ENCODE measurements at regions not wholly inside any gene's neighbourhood (a gene's known extent, or its start where the extent isn't known, plus 50 kb on each side); places are given as distances from the start of the nearest gene placed in this dataset.

DNA sequence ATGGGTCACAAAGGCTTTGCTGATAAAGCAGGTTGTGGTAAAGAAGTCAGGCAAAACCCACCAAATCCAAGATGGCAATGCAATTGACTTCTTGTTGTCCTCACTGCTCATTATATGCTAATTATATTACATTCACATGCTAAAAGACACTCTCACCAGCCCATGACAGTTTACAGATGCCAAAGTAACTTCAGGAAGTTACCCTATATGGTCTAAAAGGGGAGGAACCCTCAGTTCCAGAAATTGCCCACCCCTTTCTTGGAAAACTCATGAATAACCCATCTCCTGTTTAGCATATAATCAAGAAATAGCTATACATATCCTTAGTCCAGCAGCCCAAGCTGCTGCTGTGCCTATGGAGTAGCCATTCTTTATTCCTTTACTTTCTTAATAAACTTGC lies 501.1 kb downstream of the MEI4 start:
- TF ChIP-seq, protein P1, sequence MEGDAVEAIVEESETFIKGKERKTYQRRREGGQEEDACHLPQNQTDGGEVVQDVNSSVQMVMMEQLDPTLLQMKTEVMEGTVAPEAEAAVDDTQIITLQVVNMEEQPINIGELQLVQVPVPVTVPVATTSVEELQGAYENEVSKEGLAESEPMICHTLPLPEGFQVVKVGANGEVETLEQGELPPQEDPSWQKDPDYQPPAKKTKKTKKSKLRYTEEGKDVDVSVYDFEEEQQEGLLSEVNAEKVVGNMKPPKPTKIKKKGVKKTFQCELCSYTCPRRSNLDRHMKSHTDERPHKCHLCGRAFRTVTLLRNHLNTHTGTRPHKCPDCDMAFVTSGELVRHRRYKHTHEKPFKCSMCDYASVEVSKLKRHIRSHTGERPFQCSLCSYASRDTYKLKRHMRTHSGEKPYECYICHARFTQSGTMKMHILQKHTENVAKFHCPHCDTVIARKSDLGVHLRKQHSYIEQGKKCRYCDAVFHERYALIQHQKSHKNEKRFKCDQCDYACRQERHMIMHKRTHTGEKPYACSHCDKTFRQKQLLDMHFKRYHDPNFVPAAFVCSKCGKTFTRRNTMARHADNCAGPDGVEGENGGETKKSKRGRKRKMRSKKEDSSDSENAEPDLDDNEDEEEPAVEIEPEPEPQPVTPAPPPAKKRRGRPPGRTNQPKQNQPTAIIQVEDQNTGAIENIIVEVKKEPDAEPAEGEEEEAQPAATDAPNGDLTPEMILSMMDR (conservative IDR thresholded peaks at IDR 0.05 in 1 of 2, IDR thresholded peaks at IDR 0.05 in 1 of 2; ENCODE audit: low read depth in 1 of 2, low read length in 2 of 2), result no peak
- no peak for TF ChIP-seq EZH2 (IDR thresholded peaks at IDR 0.05; ENCODE audit: low read length, missing control alignments)
- Histone ChIP-seq H3K9ac (ENCODE audit: insufficient read depth, low read length) (no peak overlapping the region), H2AFZ (ENCODE audit: low read length) (no peak overlapping the region), H3K4me3 (replicated peaks in 1 of 4; ENCODE audit: control extremely low read depth in 1 of 4, insufficient read depth in 1 of 4, low read depth in 3 of 4, low read length in 4 of 4) (no peak overlapping the region), H3K79me2 (ENCODE audit: control insufficient read depth, insufficient read depth, low read length) (no peaks in the 10 kb centered on the region), H3K27me3 (ENCODE audit: control insufficient read depth, insufficient read depth, low read length) (no peaks in the 10 kb centered on the region), H3K27ac (ENCODE audit: insufficient read depth, low read length) (no peak overlapping the region), H3K4me1 (ENCODE audit: control insufficient read depth, extremely low read depth, insufficient read depth, low read length) (no peaks in the 10 kb centered on the region), H3K9me3 (ENCODE audit: control insufficient read depth, insufficient read depth, low read depth, low read length) (no peaks in the 10 kb centered on the region), H3K36me3 (ENCODE audit: control insufficient read depth, insufficient read depth, low read length) (no peaks in the 10 kb centered on the region), H3K4me2 (ENCODE audit: extremely low read depth, insufficient read depth, low read length) (no peak overlapping the region), H4K20me1 (ENCODE audit: control insufficient read depth, extremely low read depth, insufficient read depth, low read length) (no peaks in the 10 kb centered on the region)
- DNase-seq (ENCODE audit: low read depth in 2 of 2), result no peak

DNA sequence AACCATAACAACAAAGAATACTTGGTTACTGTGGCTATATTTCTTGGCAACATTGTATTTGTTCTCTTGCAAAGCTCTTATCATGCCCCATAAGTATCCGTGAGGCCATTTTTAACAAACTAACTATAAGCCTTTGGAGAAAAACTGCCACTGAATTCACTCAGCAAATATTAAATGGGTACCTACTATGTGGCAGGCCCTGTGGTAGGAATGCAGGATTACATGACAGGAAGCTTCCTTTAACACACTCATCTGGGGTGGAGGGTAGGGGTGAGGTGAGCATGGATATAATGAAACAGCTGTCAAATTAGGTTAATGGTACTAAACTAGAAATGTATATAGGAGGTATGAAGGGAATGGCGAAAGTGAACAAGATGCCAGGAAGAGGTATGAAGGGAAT lies 504.8 kb downstream of the MEI4 start:
- H3K27me3 ChIP-seq (ENCODE audit: control insufficient read depth, insufficient read depth, low read length), result no peaks in the 10 kb centered on the region
- no peaks in the 10 kb centered on the region for H3K79me2 ChIP-seq (ENCODE audit: control insufficient read depth, insufficient read depth, low read length)
- H3K4me1 ChIP-seq (ENCODE audit: control insufficient read depth, extremely low read depth, insufficient read depth, low read length), result no peaks in the 10 kb centered on the region
- no peak for TF ChIP-seq EZH2 (IDR thresholded peaks at IDR 0.05; ENCODE audit: low read length, missing control alignments)
- TF ChIP-seq, protein P1 (conservative IDR thresholded peaks at IDR 0.05 in 1 of 2, IDR thresholded peaks at IDR 0.05 in 1 of 2; ENCODE audit: low read depth in 1 of 2, low read length in 2 of 2), result no peak
- H2AFZ ChIP-seq (ENCODE audit: low read length), result no peak overlapping the region
- H3K27ac ChIP-seq (ENCODE audit: insufficient read depth, low read length), result no peak overlapping the region
- H3K9ac ChIP-seq (ENCODE audit: insufficient read depth, low read length), result no peak overlapping the region
- no peaks in the 10 kb centered on the region for H3K9me3 ChIP-seq (ENCODE audit: control insufficient read depth, insufficient read depth, low read depth, low read length)
- no peaks in the 10 kb centered on the region for H3K36me3 ChIP-seq (ENCODE audit: control insufficient read depth, insufficient read depth, low read length)
- no peak overlapping the region for H3K4me3 ChIP-seq (replicated peaks in 1 of 4; ENCODE audit: control extremely low read depth in 1 of 4, insufficient read depth in 1 of 4, low read depth in 3 of 4, low read length in 4 of 4)
- no peak for DNase-seq (ENCODE audit: low read depth in 2 of 2)
- H4K20me1 ChIP-seq (ENCODE audit: control insufficient read depth, extremely low read depth, insufficient read depth, low read length), result no peaks in the 10 kb centered on the region
- H3K4me2 ChIP-seq (ENCODE audit: extremely low read depth, insufficient read depth, low read length), result no peak overlapping the region

DNA sequence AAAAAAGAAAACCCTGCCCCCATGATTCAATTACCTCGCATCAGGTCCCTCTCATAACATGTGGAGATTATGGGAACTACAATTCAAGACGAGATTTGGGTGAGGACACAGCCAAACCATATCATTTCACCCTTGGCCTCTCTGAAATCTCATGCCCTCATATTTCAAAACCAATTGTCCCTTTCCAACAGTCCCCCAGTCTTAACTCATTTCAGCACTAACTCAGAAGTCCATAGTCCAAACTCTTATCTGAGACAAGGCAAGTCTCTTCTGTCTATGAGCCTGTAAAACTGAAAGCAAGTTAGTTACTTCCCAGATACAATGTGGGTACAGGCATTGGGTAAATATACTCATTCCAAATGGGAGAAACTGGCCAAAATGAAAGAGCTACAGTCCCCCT lies 536.1 kb downstream of the MEI4 start:
- H3K27me3 ChIP-seq (ENCODE audit: control insufficient read depth, insufficient read depth, low read length), result no peaks in the 10 kb centered on the region
- H3K79me2 ChIP-seq (ENCODE audit: control insufficient read depth, insufficient read depth, low read length), result no peaks in the 10 kb centered on the region
- TF ChIP-seq, protein P1 (conservative IDR thresholded peaks at IDR 0.05 in 1 of 2, IDR thresholded peaks at IDR 0.05 in 1 of 2; ENCODE audit: low read depth in 1 of 2, low read length in 2 of 2), result no peak
- TF ChIP-seq EZH2 (IDR thresholded peaks at IDR 0.05; ENCODE audit: low read length, missing control alignments), result no peak
- no peak overlapping the region for H3K27ac ChIP-seq (ENCODE audit: insufficient read depth, low read length)
- no peak overlapping the region for H2AFZ ChIP-seq (ENCODE audit: low read length)
- H3K36me3 ChIP-seq (ENCODE audit: control insufficient read depth, insufficient read depth, low read length), result no peaks in the 10 kb centered on the region
- no peaks in the 10 kb centered on the region for H3K9me3 ChIP-seq (ENCODE audit: control insufficient read depth, insufficient read depth, low read depth, low read length)
- no peak overlapping the region for H3K4me2 ChIP-seq (ENCODE audit: extremely low read depth, insufficient read depth, low read length)
- no peak overlapping the region for H3K4me3 ChIP-seq (replicated peaks in 1 of 4; ENCODE audit: control extremely low read depth in 1 of 4, insufficient read depth in 1 of 4, low read depth in 3 of 4, low read length in 4 of 4)
- H4K20me1 ChIP-seq (ENCODE audit: control insufficient read depth, extremely low read depth, insufficient read depth, low read length), result no peaks in the 10 kb centered on the region
- no peak for DNase-seq (ENCODE audit: low read depth in 2 of 2)
- no peaks in the 10 kb centered on the region for H3K4me1 ChIP-seq (ENCODE audit: control insufficient read depth, extremely low read depth, insufficient read depth, low read length)
- H3K9ac ChIP-seq (ENCODE audit: insufficient read depth, low read length), result no peak overlapping the region

Measured in fibroblast of lung (primary cell).